WTC11 (cell line): ENCODE measurements at regions not wholly inside any gene's neighbourhood (a gene's known extent, or its start where the extent isn't known, plus 50 kb on each side); places are given as distances from the start of the nearest gene placed in this dataset.
"Not testable (repeated sequence)": the region's sequence is repeated elsewhere in the genome, so short reads cannot be mapped to it uniquely, and the experiment has no call there.

Source experiments
- CTCF ChIP-seq: fragments of 200-600 bp; IDR thresholded peaks from 2 replicates; pipeline ENCODE4 v1.8.0; 2022; ENCODE audit warnings: antibody characterized with exemption
- FOXP4 ChIP-seq: sonication (generic); formaldehyde crosslinking; IDR thresholded peaks from 2 replicates; pipeline ENCODE4 v1.8.0; 2022; ENCODE audit warnings: mild to moderate bottlenecking, missing genetic modification reagents
- ZNF138 ChIP-seq: sonication (generic); formaldehyde crosslinking; conservative IDR thresholded peaks from 2 replicates; pipeline ENCODE4 v1.8.1; 2022; ENCODE audit warnings: mild to moderate bottlenecking, moderate library complexity, missing genetic modification reagents

GRCh38 chr9:107774099-107774498, 284.5 kb upstream of the KLF4 start:
- not testable (repeated sequence) for TF ChIP-seq CTCF; ZNF138; FOXP4 (CRISPR knock-in tag)
